ENCODE measurements at regions not wholly inside any gene's neighbourhood (a gene's known extent, or its start where the extent isn't known, plus 50 kb on each side); places are given as distances from the start of the nearest gene placed in this dataset.

DNA sequence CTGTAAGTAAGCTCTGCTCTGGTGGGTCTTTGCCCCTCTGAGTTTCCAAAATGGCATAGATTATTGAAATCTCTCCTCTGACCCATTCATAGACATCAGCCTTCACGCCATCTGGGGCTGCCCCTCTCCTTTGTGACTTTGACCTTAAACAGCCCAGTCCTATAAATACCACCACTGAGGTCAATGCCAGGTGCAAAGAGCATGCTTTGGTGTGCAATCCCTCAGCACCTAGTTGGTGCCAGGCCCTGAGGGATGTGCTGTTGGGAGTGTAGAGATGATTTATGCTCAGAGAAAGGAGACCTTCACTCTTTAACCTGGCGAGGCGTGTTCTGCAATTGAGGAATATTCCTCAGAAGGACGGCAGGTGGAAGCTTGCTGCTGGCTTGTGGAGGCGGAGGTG is 121.7 kb upstream of the TSHZ3 start:
- TF ChIP-seq EZH2phosphoT487 (IDR thresholded peaks at IDR 0.05; ENCODE audit: borderline replicate concordance, low read depth, low read length) = no peak
- no peak for TF ChIP-seq CTCF (conservative IDR thresholded peaks at IDR 0.05; ENCODE audit: low read length)
